ENCODE measurements at regions not wholly inside any gene's neighbourhood (a gene's known extent, or its start where the extent isn't known, plus 50 kb on each side); places are given as distances from the start of the nearest gene placed in this dataset.
"Not testable (repeated sequence)": the region's sequence is repeated elsewhere in the genome, so short reads cannot be mapped to it uniquely, and the experiment has no call there.

DNA sequence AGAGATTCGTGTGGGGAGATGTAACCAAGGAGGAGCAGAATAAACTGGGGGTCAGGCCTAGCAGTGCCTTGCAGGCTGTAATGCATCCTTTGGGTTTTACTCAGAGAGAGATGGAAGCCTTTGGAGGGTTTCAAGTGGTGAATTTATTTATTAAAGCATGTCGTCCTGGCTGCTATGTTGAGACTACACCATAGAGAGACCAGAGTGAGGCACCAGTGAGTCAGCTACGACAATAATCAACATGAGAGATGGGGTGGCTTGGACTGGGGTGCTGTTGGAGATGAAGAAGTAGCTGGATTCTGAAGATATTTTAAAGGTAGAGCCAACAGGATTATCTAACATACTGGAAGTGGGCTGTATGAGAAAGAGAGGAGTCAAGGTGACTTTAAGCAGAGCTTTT is 335.3 kb upstream of the ARHGEF26 start:
- in situ Hi-C loops (cut with MboI; ENCODE audit: low sequenced_read_pairs) = no loop called here

DNA sequence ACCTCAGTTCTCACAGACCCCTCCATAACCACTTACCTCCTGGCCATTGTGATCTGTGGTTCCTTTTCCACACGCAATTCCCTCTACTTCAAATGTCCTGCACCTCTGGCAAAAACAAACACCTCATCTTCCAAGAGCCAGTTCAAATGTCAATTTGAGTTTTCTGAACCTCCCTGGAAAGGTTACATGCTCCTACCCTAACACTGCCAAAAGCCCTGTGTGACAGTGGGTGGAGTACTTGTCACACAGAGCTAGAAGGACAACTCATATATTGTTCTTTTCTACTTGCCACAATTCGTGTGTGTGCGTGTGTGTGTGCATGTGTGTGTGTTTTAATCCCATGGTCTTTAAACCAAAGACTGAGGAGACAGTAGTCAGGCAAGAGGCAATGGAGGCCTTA is 331.8 kb upstream of the ARHGEF26 start:
- in situ Hi-C loops (cut with MboI; ENCODE audit: low sequenced_read_pairs) = no loop called here

DNA sequence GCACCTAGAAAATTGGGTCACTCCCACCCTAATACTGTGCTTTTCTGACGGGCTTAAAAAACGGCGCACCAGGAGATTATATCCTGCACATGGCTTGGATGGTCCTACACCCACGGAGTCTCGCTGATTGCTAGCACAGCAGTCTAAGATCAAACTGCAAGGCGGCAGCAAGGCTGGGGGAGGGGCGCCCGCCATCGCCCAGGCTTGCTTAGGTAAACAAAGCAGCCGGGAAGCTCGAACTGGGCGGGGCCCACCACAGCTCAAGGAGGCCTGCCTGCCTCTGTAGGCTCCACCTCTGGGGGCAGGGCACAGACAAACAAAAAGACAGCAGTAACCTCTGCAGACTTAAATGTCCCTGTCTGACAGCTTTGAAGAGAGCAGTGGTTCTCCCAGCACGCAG is 324.1 kb upstream of the ARHGEF26 start:
- in situ Hi-C loops (cut with MboI; ENCODE audit: low sequenced_read_pairs) = not testable (repeated sequence)

DNA sequence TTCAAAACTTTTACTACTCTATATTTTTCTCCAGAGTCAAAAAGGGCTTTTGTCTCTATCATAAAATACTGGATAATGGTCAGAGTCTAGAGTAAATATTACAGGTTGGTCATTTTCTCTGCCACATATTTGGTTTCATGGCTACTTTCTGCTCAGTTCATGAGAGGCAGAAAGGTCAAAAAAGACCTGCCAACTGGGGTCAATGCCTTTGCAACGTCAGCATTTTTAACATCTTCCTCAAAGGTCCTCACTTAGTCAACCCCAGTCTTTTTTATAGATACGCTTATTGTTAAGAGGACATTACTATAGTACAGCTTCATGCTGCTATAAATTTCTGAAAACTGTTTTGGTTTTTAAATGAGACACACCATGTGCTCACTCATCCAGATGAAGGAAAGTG is 312.1 kb upstream of the ARHGEF26 start:
- in situ Hi-C loops (cut with MboI; ENCODE audit: low sequenced_read_pairs) = no loop called here

DNA sequence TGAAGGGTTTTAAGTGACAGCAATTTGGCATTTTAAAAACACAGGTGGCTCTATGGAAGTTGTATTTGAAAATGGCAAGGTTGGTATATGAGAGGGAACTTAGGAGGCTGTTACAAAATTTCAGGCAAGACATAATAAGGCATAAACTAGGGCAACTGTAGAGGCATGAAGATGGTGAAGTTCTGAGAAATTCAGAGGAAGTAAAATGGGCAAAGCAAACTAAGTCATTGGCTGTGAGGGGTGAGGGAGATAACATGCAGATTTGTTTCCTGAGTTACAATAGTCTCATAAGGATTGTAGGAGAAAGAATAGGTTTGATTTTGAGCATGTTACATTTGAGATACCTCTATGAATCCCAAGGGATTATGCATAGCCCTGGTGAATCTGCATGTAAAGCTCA is 302.9 kb upstream of the ARHGEF26 start:
- in situ Hi-C loops (cut with MboI; ENCODE audit: low sequenced_read_pairs) = no loop called here

DNA sequence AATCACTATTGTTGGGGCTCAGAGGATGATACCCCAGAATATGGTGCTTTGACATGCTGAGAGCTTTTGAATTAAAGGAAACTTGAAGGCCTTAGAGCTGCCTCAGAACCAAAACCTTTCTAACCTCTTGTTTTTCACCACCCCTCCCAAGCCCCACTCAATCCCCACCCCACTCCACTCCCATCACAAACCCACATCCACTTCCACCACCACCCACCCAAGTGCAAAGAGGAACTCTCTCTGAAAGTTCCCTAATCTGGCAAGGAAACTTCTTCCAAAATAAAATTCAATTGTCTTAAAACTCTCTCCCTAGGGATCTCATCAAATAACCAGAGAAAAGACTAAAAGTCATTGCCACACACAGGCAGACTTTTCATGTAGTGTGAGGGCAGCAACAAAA is 301.2 kb upstream of the ARHGEF26 start:
- in situ Hi-C loops (cut with MboI; ENCODE audit: low sequenced_read_pairs) = no loop called here

DNA sequence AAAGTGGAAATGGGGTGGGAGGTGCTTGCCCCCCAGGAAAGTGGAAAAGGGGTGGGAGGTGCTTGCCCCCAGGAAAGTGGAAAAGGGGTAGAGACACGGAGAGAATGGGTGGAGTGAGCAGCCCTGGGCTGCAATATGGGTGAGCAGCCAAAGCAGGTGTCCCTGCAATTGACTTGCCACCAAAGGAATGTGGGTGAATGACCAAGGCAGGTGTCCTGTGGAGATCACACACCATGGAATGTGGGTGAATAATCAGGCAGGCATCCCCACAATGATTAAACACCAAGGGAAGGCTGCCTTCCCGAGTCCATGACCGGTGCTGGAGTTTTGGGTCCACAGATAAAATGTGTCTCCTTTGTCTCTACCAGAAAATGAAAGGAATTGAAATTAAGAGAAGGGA is 292.8 kb upstream of the ARHGEF26 start:
- in situ Hi-C loops (cut with MboI; ENCODE audit: low sequenced_read_pairs) = not testable (repeated sequence)

DNA sequence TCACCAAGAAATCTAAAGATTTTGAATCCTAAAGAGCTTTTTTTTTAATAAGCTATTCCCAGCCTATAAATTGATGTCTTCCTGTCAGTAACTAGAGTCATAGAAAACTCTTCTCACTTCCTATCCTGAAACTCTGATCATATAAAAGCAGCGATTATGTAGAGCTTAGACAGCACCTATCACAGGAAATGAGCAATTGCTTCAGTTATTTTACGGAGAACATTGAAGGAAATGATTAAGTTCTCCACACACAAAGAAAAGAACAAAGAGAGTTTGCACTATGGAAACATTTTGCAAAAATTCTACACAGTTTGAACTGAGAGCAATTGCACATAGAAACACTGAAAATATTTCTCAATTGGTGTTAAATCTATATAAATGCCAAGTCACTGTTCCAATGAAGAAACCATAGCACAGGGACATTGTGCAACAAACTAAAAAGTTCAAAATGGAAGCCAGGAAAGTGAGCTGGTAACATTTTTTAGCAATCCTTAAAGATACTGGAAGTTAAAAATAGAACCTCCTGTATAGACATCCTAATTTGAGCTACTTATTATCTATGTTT is 291.5 kb upstream of the ARHGEF26 start:
- in situ Hi-C loops (cut with MboI; ENCODE audit: low sequenced_read_pairs) = no loop called here

DNA sequence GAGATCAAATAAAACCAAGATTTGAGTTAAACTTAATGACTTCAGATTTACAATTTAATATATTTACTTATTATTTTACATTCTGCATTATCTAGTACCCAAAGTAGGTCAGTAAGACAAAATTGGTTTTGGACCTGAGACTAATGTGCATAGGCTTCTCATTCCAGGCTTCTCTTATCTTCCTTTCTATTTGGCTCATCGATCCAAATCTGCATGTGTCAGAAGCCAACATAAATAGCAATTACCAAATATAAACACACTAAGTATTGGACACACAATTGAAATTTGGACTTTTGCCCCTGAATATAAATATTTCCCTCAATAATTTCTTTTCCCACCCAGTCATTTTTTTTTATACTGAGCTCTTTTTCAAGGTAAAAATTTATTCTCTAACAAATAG is 290.6 kb upstream of the ARHGEF26 start:
- in situ Hi-C loops (cut with MboI; ENCODE audit: low sequenced_read_pairs) = no loop called here

DNA sequence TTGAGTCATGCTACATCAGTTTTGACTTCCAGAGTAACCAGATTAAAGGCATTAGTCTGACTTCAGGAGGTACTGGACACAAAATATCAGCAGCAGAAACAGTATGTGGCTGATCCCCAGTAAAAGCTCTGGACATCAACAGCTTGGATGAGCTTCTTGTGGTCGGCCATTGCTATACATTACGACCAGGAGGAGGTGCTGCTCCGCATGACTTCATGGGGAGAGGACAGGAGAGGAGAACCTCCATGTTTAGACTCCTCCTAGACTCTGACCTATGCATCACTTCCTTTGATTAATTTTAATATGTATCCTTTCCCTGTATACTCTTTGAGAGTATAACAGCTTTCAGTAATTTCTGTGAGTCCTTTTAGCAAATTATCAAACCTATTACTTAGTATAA is 285.6 kb upstream of the ARHGEF26 start:
- in situ Hi-C loops (cut with MboI; ENCODE audit: low sequenced_read_pairs) = no loop called here

DNA sequence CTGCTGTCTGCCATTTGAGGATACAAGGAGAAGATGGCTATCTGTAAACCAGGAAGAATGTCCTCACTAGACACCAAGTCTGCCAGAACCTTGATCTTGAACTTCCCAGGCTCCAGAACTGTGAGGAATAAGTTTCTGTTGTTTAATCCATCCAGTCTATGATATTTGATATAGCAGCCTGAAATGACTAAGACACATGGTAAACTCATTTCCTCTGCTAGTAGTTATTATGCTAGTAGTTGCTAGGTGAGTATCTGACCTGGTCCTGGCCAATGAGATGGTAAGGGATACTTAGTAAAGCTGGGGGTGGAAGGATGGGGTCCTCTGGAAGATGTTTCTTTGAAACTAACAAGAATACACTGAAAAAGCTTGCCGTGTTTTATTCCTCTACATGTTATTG is 280.7 kb upstream of the ARHGEF26 start:
- in situ Hi-C loops (cut with MboI; ENCODE audit: low sequenced_read_pairs) = no loop called here

DNA sequence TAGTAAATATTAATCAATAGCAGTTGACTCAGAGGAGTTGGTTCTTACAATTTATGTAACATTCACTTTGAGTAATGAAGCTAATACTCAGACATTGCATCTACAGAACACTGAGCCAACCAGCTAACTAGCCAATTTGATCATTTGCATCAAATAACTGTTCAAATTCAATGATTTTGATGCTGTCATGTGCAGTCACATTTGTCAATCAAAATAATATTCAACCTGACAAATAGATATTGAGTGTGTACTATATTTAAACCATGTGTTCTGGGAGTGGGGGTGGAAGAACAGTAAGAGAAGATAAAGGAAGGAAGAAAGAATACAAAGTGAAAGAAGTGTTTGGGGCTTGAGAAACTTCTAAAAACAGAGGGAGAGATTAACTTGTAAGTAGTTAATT is 277.2 kb upstream of the ARHGEF26 start:
- in situ Hi-C loops (cut with MboI; ENCODE audit: low sequenced_read_pairs) = no loop called here

DNA sequence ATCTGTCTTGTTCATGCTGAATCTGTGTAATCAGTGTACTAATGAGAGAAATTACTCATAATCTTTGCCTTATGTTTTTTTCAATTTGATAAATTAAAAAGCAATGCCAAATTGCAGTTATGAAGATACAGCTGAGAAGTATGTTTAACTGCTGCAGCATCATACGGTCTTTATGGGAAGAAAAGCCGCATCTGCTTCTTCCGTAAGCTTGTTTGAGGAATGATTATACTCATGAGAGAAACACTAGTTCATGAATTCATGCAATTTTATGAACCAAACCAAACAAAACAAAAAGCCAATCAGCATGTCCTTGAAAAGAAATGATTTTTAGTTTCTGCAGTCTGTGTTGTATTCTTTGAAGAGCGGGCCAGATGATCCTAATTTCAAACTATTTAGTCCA is 275.9 kb upstream of the ARHGEF26 start:
- in situ Hi-C loops (cut with MboI; ENCODE audit: low sequenced_read_pairs) = no loop called here

DNA sequence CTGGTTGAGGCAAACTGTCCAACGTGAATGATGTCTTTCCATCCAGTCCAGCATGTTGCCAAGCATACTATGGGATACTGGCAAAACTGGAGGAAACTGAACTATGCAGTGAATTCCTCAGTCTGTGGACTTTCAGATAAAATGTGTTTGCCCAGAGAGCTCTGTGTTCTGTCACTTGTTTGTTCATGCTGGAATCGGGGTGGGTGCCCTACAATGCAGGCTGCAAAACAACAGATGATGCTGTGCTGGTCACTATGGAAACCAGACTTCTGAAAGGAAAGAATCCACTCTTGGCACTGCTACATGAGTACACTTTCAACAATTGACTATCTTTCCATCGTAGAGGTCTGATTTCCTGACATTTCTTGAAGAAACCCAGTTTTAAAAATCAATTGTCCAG is 272.5 kb upstream of the ARHGEF26 start:
- in situ Hi-C loops (cut with MboI; ENCODE audit: low sequenced_read_pairs) = no loop called here

DNA sequence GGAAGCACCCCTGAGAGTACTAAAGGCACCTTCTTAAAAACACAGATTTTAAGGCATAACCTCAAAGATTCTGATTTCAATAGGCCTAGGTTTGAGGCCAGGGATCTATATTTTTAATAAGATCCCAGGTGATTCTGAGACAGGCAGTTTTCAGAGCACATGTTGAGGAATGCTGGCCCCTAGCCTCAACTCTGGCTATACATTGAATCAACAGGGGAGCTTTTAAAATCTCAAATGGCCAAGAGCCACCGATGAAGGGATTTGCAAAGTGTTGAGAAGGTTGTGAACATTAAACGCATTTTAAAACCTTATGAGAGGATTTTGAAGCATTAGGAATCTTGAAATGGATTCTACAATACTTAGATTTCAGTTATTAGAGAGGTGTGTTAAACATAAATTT is 268.8 kb upstream of the ARHGEF26 start:
- in situ Hi-C loops (cut with MboI; ENCODE audit: low sequenced_read_pairs) = no loop called here

DNA sequence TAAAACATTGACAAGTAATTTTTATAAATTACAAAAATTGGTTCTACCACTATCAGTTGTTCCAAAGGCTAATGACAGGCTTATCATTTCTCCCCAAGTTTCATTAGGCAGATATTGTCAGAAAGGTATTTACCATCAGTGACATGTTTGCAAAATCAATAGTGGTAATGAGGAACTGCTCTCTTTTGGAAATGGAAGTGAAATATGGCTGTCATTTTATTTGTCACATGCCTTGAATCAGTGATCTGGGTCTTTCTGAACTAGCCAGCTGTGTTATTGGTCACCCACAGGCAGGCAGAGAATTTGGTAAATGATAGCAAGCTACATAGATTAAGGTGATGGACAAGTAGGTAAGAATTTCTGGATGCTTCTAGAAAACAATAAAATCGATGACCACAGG is 268.0 kb upstream of the ARHGEF26 start:
- in situ Hi-C loops (cut with MboI; ENCODE audit: low sequenced_read_pairs) = no loop called here

DNA sequence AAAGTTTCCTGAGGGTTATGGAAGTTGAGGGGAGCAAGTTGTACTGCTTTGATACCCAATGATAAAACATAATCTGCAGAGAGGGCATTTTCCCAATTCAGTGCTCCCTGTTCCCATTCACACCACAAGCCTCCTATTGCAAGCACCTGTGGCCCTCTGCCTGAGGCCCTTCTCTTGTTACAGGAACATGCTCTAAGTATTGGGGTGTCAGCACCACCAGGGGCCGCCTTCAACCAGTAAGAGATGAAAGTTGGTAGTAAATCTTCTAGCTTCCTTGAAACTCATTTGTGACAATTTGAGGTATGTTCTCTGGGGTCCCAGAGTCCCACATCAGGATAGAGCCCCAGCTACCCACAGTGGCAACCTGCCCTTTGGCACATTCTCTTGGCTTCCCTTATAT is 265.4 kb upstream of the ARHGEF26 start:
- in situ Hi-C loops (cut with MboI; ENCODE audit: low sequenced_read_pairs) = no loop called here

DNA sequence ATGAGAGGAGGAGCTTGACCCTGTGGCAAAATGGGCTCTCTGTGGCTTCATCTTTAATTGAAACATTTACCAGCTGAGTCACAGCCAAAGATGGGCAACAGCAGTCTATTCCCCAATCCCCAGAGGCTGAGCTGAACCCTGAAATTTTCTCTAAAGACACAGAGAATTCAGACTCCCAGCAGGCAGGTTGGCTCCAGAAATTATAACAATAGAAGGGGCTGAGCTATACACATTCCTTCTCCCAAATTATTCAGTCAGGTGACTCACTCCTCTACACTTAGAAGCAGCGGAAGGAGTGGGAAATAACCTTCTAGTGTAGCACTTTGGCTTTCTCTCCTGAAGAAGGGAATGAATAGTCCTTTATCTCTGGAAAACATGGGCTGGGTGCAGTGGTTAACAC is 264.3 kb upstream of the ARHGEF26 start:
- in situ Hi-C loops (cut with MboI; ENCODE audit: low sequenced_read_pairs) = no loop called here

DNA sequence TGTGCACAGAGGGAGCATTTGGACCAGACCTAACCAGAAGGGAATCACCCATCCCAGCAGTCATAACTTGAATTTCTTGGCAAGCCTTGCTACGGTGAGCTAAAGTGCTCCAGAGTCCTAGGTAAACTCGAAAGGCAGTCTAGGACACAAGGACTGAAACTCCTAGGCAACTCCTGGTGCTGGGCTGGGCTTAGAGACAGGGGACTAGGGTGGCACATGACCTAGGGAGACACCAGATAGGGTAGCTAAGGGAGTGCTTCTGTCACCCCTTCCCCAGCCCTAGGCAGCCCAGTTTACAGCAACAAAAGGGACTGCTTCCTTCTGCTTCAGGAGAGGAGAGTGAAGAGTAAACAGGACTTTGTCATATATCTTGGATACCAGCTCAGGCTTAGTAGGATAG is 256.4 kb upstream of the ARHGEF26 start:
- in situ Hi-C loops (cut with MboI; ENCODE audit: low sequenced_read_pairs) = no loop called here

DNA sequence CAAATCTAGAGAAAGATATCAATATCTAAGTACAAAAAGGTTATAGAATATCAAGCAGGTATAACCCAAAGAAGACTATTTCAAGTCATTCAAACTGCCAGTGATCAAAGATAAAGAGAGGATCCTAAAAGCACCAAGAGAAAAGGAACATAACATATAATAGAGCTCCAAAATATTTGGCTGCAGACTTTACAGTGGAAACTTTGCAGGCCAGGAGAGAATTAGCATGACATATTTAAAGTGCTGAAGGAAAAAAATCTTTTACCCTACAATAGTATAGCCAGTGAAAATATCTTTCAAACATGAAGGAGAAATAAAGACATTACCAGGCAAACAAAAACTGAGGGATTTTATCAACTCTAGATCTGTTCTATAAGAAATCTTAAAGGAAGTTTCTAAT is 254.3 kb upstream of the ARHGEF26 start:
- in situ Hi-C loops (cut with MboI; ENCODE audit: low sequenced_read_pairs) = no loop called here

DNA sequence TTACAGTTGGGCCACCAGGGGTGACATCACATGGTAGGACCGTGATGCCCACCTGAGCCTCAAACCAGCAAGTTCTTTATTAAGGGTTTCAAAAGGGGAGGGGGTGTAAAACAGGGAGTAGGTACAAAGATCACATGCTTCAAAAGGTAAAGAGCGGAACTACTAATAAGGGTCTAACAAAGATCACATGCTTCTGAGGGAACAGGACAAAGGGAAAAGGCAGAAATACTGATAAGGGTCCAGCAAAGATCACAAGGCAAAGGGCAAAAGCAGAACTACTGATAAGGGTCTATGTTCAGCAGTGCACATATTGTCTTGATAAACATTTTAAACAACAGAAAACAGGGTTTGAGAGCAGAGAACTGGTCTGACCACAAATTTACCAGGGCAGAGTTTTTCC is 246.8 kb upstream of the ARHGEF26 start:
- in situ Hi-C loops (cut with MboI; ENCODE audit: low sequenced_read_pairs) = not testable (repeated sequence)

DNA sequence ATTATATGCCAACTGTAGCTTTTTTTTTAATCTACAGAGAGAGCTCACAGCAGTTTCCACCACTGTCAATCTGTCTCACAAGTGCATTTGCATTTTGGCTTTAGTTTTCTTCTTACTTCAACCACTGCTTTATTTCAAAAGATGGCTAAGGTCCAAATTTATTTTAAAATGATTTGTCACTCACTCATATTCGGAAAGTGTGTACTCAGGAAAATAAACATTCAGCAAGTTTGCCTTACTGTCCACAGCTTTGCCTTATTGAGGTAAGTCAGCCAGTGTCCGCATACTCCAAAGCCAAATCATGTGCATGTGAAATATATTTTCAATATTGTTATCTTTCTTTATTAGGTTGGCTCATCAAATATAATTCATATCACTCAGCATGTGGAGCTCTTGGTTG is 240.7 kb upstream of the ARHGEF26 start:
- in situ Hi-C loops (cut with MboI; ENCODE audit: low sequenced_read_pairs) = no loop called here

DNA sequence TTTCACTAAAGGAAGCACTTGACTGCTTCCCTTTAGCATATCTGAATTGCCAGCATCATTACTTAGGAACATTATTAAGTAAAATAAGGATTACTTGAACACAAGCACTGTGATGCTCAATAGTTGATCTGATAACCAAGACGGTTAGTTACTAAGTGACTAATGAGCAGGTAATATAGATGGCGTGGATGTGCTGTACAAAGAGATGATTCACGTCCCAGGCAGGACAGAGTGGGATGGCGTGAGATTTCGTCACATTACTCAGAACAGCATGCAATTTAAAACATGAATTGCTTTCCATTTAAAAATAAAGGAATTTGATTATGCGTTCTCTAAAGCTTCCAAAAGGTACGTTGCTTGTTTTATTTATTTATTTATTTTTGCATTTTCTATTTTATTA is 240.0 kb upstream of the ARHGEF26 start:
- in situ Hi-C loops (cut with MboI; ENCODE audit: low sequenced_read_pairs) = no loop called here

DNA sequence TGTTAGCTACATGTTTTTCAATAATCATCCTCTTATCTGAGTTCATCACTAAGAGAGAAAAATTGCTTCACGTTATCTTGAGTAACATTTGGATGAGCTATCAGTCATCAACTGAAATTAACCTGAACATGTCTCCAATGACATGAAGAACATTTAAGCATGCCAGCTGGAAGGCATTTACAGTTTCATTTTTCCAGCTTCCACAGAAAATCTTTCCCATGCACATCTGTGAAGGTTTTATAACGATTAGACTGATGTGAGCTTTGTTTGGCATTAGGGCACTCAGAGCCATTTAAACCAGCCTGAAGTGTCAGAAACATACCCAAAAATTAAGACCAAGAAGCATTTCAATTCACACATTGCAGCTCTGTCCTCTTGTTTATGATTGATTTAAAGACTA is 235.8 kb upstream of the ARHGEF26 start:
- in situ Hi-C loops (cut with MboI; ENCODE audit: low sequenced_read_pairs) = no loop called here

All from HL-60/S4 treated with phorbol 12-myristate 13-acetate at 8.2 ng/mL for 4 days and 3 days (cell line).